AG04450 (cell line): ENCODE measurements at regions not wholly inside any gene's neighbourhood (a gene's known extent, or its start where the extent isn't known, plus 50 kb on each side); places are given as distances from the start of the nearest gene placed in this dataset.

Experiments
- CTCF ChIA-PET: fragments of 300-600, 350-600 bp; formaldehyde crosslinking; extraction: SDS; loops from one replicate; lab custom pipeline; 2022; ENCODE audit warnings: antibody characterized with exemption, inconsistent platforms; lab: Charles Lee
- POLR2A ChIA-PET: fragments of 350-600 bp; formaldehyde crosslinking; extraction: SDS; loops from one replicate; lab custom pipeline; 2021; ENCODE audit warnings: antibody characterized with exemption, inconsistent platforms; lab: Yijun Ruan, JAX
- DNase-seq: peaks from one replicate; pipeline ENCODE4 v3.0.0-alpha.2; 2011; ENCODE audit warnings: low read depth, low spot score
- H3K27ac ChIP-seq: one replicate; pipeline ENCODE4 v1.5.1; 2012; ENCODE audit warnings: low read depth, low read length, control low read depth
- H3K27me3 ChIP-seq: one replicate; pipeline ENCODE4 v1.6.0; 2012; ENCODE audit warnings: low read length; ENCODE audit not compliant: control insufficient read depth, insufficient read depth
- H3K4me3 ChIP-seq: 2 replicates; pipeline ENCODE4 v1.5.1; 2011; ENCODE audit warnings: mild to moderate bottlenecking, low read depth, low read length, control low read depth
- H3K9me3 ChIP-seq: 2 replicates; pipeline ENCODE4 v1.5.1; 2012; ENCODE audit warnings: low read length; ENCODE audit not compliant: control insufficient read depth, insufficient read depth
- CTCF ChIP-seq: IDR thresholded peaks from 2 replicates; pipeline ENCODE4 v1.5.1; 2011; ENCODE audit warnings: low read depth, low read length, control low read depth, inconsistent platforms

- no peak for DNase-seq
- no peak for TF ChIP-seq CTCF
- ChIA-PET POLR2A (no interaction called here), CTCF (no interaction called here)
- no peak overlapping the region for H3K4me3 ChIP-seq
- H3K27ac ChIP-seq = no peak overlapping the region
- no peaks in the 10 kb centered on the region for H3K27me3 ChIP-seq
- H3K9me3 ChIP-seq = peaks cover 2% of the 10 kb centered on the region; the same call in 1 of the 2 replicates
Observed at GRCh38 chr16:54796211-54796610, 134.5 kb upstream of the IRX5 start.

GRCh38 chr16:54792811-54793210, 137.9 kb upstream of the IRX5 start:
- no peaks in the 10 kb centered on the region for H3K27me3 ChIP-seq
- no peak for DNase-seq
- H3K4me3 ChIP-seq = no peak overlapping the region
- CTCF ChIA-PET = no interaction called here
- no peaks in the 10 kb centered on the region for H3K9me3 ChIP-seq
- no peak for TF ChIP-seq CTCF
- POLR2A ChIA-PET = no interaction called here
- H3K27ac ChIP-seq = no peak overlapping the region

GRCh38 chr16:54787045-54787444, 143.6 kb upstream of the IRX5 start:
- ChIA-PET POLR2A (no interaction called here), CTCF (no interaction called here)
- Histone ChIP-seq H3K9me3 (no peaks in the 10 kb centered on the region), H3K27ac (no peak overlapping the region), H3K27me3 (no peaks in the 10 kb centered on the region), H3K4me3 (no peak overlapping the region)
- no peak for DNase-seq
- no peak for TF ChIP-seq CTCF

GRCh38 chr16:54783980-54784379, 146.7 kb upstream of the IRX5 start:
- Histone ChIP-seq H3K27ac (no peak overlapping the region), H3K9me3 (no peaks in the 10 kb centered on the region), H3K27me3 (no peaks in the 10 kb centered on the region), H3K4me3 (no peak overlapping the region)
- no peak for DNase-seq
- POLR2A ChIA-PET = no interaction called here
- no peak for TF ChIP-seq CTCF
- CTCF ChIA-PET = no interaction called here

- H3K9me3 ChIP-seq = no peaks in the 10 kb centered on the region
- H3K27me3 ChIP-seq = no peaks in the 10 kb centered on the region
- CTCF ChIA-PET = no interaction called here
- TF ChIP-seq CTCF = no peak
- no peak overlapping the region for H3K27ac ChIP-seq
- POLR2A ChIA-PET = no interaction called here
- DNase-seq = no peak
- no peak overlapping the region for H3K4me3 ChIP-seq
Observed at GRCh38 chr16:54783226-54783625, 147.4 kb upstream of the IRX5 start.
